ENCODE measurements at regions not wholly inside any gene's neighbourhood (a gene's known extent, or its start where the extent isn't known, plus 50 kb on each side); places are given as distances from the start of the nearest gene placed in this dataset.

GRCh38 chr15:86018679-86019078, 61.0 kb upstream of the AGBL1 start:
- TF ChIP-seq, protein P1, sequence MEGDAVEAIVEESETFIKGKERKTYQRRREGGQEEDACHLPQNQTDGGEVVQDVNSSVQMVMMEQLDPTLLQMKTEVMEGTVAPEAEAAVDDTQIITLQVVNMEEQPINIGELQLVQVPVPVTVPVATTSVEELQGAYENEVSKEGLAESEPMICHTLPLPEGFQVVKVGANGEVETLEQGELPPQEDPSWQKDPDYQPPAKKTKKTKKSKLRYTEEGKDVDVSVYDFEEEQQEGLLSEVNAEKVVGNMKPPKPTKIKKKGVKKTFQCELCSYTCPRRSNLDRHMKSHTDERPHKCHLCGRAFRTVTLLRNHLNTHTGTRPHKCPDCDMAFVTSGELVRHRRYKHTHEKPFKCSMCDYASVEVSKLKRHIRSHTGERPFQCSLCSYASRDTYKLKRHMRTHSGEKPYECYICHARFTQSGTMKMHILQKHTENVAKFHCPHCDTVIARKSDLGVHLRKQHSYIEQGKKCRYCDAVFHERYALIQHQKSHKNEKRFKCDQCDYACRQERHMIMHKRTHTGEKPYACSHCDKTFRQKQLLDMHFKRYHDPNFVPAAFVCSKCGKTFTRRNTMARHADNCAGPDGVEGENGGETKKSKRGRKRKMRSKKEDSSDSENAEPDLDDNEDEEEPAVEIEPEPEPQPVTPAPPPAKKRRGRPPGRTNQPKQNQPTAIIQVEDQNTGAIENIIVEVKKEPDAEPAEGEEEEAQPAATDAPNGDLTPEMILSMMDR (IDR thresholded peaks at IDR 0.05): no peak
- TF ChIP-seq POLR2AphosphoS5 (IDR thresholded peaks at IDR 0.05) (no peak), POLR2A (IDR thresholded peaks at IDR 0.05) (no peak), EP300 (IDR thresholded peaks at IDR 0.05) (no peak)
- no peak overlapping the region for H3K27ac ChIP-seq
- ATAC-seq: no peak
- no peaks in the 10 kb centered on the region for H3K9me3 ChIP-seq
- peaks cover 0 to 8% (median 0%) of the 10 kb centered on the region in 3 donors for H3K4me1 ChIP-seq
- H3K36me3 ChIP-seq: no peaks in the 10 kb centered on the region
- 71 to 77% methylated on average over 3 to 4 of the region's 5 CpGs for WGBS, 2 donors (ENCODE audit: low coverage in 1 of 2)
- no peak overlapping the region for H3K4me3 ChIP-seq
- no peaks in the 10 kb centered on the region for H3K27me3 ChIP-seq

DNA sequence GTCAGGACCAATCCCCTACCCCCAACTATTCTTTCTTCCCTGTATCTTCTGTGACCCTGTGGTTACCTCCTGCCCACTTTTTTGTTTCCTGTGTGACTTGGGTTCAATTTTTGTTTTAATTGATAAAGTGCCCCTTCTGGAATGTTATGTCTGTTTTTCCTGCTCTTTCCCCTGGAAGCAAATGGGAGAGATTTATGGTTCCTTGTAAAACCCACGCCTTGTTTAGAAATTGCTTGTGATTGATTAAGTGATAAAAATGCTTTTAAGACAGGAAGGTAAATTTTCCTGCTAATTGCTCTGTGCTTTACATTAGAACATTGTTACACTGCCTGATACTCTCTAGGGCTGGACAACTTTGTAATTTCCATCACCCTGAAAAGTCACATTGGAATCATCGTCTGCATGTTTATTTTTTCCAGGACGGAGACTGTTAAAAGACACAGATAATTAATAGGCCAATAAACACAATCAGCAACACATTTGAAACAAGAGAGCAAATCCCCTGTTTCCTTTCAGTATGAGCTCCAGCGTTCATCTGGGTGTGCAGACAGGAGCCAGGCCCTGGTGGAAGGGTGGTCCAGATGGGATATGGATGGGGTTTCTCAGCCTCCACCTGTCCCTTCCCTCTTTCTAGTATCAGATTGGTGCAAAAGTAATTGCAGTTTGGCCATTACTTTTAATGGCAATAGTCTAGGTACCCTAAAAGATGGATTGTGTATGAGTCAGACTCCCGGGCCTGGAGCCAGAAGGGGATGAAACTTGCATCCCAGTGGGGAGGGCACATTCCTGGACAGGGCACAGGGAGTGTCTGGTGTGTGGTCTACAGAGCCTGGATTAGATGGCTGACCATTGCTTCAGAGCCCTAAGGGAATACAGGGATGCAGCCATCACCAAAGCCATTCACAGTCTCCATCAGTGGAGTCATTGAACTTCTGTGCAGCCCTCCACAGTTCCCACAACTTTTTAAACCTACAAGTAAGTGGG, 58.1 kb upstream of the AGBL1 start:
- peak; percentile 65 for TF ChIP-seq POLR2AphosphoS5 (IDR thresholded peaks at IDR 0.05)
- TF ChIP-seq POLR2A (IDR thresholded peaks at IDR 0.05): no peak
- H3K9me3 ChIP-seq: no peaks in the 10 kb centered on the region
- no peak overlapping the region for H3K4me3 ChIP-seq
- H3K36me3 ChIP-seq: no peaks in the 10 kb centered on the region
- H3K27ac ChIP-seq: no peak overlapping the region
- WGBS, 2 donors (ENCODE audit: low coverage in 1 of 2): 20 to 25% methylated on average over 4 to 5 of the region's 5 CpGs
- H3K27me3 ChIP-seq: no peaks in the 10 kb centered on the region
- ATAC-seq: no peak
- H3K4me1 ChIP-seq: peaks cover 0 to 8% (median 0%) of the 10 kb centered on the region in 3 donors

DNA sequence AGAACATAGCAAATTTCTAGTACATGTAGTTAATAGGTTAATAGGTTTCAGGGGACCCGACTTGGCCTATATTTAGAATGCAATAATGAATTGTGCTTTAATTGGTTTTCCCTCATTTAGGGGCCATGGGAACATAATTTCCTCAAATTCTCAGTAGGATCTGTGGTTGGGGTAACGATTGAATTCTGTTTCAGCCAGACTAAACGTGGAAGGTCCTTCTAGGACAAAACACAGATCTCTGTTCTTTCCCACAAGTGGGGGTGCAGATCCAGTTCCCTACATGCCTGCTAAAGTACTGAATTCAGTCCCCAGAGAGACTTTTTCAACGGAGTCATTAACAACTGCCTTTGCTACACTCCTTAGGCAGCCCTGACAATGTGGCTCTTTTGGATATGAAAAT, 50.7 kb upstream of the AGBL1 start:
- Histone ChIP-seq H3K27me3 (no peaks in the 10 kb centered on the region), H3K4me3 (no peak overlapping the region), H3K36me3 (no peaks in the 10 kb centered on the region), H3K9me3 (no peaks in the 10 kb centered on the region), H3K4me1 (no peaks in the 10 kb centered on the region), H3K27ac (no peak overlapping the region)
- no peak for ATAC-seq
- WGBS, 2 donors (ENCODE audit: low coverage in 1 of 2): 61 to 62% methylated on average over 4 of the region's 4 CpGs
- TF ChIP-seq, protein P1 (IDR thresholded peaks at IDR 0.05): no peak
- TF ChIP-seq POLR2A (IDR thresholded peaks at IDR 0.05) (no peak), EP300 (IDR thresholded peaks at IDR 0.05) (no peak), POLR2AphosphoS5 (IDR thresholded peaks at IDR 0.05) (no peak)

Small RNA genes in the stretch of these regions (small RNA-seq; reads per million reads assigned to genes)
- gene AC104229.1: 0 reads per million in 4 donors
